Stomach (tissue), 8 donors: ENCODE measurements at regions not wholly inside any gene's neighbourhood (a gene's known extent, or its start where the extent isn't known, plus 50 kb on each side); places are given as distances from the start of the nearest gene placed in this dataset.
"Not testable (repeated sequence)": the region's sequence is repeated elsewhere in the genome, so short reads cannot be mapped to it uniquely, and the experiment has no call there.

Experiments used
- DNase-seq, 2 donors: peaks; one replicate each; pipeline versions ENCODE4 v3.0.0 to v3.0.0-alpha.2; 2013 to 2019
- H3K27ac ChIP-seq, 5 donors: fragments of 200-600 bp in 4 of 5; sonication (generic) in 4 of 5; one replicate each; pipeline ENCODE4 v1.5.1; 2013 to 2019; ENCODE audit warnings: mild to moderate bottlenecking in 1 of 5, moderate library complexity in 1 of 5
- H3K27me3 ChIP-seq, 3 donors: fragments of 200-600 bp; sonication (generic); one replicate each; pipeline ENCODE4 v1.5.1; 2017 to 2019; ENCODE audit warnings: mixed run types in 1 of 3
- H3K36me3 ChIP-seq, 4 donors: fragments of 200-600 bp; sonication (generic); 1 replicate in 3 of 4; 2 replicates in 1 of 4; pipeline ENCODE4 v1.5.1; 2016 to 2019
- H3K4me1 ChIP-seq, 4 donors: fragments of 200-600 bp; sonication (generic); one replicate each; pipeline ENCODE4 v1.5.1; 2016 to 2019
- H3K4me3 ChIP-seq, 4 donors: fragments of 200-600 bp; sonication (generic) in 3 of 4; one replicate each; pipeline ENCODE4 v1.5.1; 2016 to 2019; ENCODE audit warnings: mild to moderate bottlenecking in 1 of 4
- H3K9me3 ChIP-seq, 4 donors: fragments of 200-600 bp; sonication (generic); one replicate each; pipeline ENCODE4 v1.5.1; 2016 to 2019
- CTCF ChIP-seq, 7 experiments: fragments of 450-650 bp in 4 of 7; fragments of 200-600 bp in 3 of 7; sonication (generic) in 3 of 7; IDR thresholded peaks; one replicate each; pipeline ENCODE4 v1.5.1; 2016 to 2019; ENCODE audit warnings: antibody characterized with exemption in 7 of 7, control low read depth in 2 of 7, mild to moderate bottlenecking in 1 of 7
- EP300 ChIP-seq: sonication (generic); formaldehyde crosslinking; IDR thresholded peaks from one replicate; pipeline ENCODE4 v1.6.1; 2017; ENCODE audit warnings: antibody characterized with exemption
- POLR2A ChIP-seq, 4 donors: fragments of 450-650 bp; IDR thresholded peaks; one replicate each; pipeline ENCODE4 v1.6.1; 2016; ENCODE audit warnings: antibody characterized with exemption in 4 of 4, control low read depth in 2 of 4, mild to moderate bottlenecking in 1 of 4, moderate library complexity in 1 of 4
- POLR2AphosphoS5 ChIP-seq, 3 donors: sonication (generic); formaldehyde crosslinking; IDR thresholded peaks; one replicate each; pipeline ENCODE4 v1.6.1; 2016; ENCODE audit warnings: antibody characterized with exemption in 3 of 3
- WGBS, 5 donors: extraction: QIAGEN DNeasy Blood & Tissue Kit in 3 of 5; methylation state at CpG; one replicate each; pipeline versions ENCODE4 v1.1.5 to v1.1.7; 2013 to 2018; 5-methylcytosine and 5-hydroxymethylcytosine counted together
- intact Hi-C: fragments of 100-400 bp; cut with DNase I; formaldehyde crosslinking; loops from one replicate; pipeline ENCODE4 v1.15.1; 2023; ENCODE audit warnings: low total_unique reads
- donor health status: healthy with polysubstance abuse.
- donor health status: Bipolar disorder and iron deficiency.
- donor health status: healthy.

GRCh38 chr2:5019324-5019723 lies 672.9 kb upstream of the SOX11 start:
- TF ChIP-seq POLR2AphosphoS5 (IDR thresholded peaks at IDR 0.05) (no peak), CTCF (IDR thresholded peaks at IDR 0.05) (no peak), POLR2A (IDR thresholded peaks at IDR 0.05) (no peak), EP300 (no peak)
- Histone ChIP-seq H3K4me1 (no peaks in the 10 kb centered on the region), H3K36me3 (no peaks in the 10 kb centered on the region), H3K27ac (no peak overlapping the region), H3K9me3 (peaks cover 3 to 28% (median 13%) of the 10 kb centered on the region in 4 donors), H3K4me3 (no peak overlapping the region), H3K27me3 (no peaks in the 10 kb centered on the region)
- DNase-seq, result no peak
- 69 to 83% (median 74%) methylated on average over 5 of the region's 5 CpGs for WGBS, 5 donors
- intact Hi-C loops, result no loop called here

DNA sequence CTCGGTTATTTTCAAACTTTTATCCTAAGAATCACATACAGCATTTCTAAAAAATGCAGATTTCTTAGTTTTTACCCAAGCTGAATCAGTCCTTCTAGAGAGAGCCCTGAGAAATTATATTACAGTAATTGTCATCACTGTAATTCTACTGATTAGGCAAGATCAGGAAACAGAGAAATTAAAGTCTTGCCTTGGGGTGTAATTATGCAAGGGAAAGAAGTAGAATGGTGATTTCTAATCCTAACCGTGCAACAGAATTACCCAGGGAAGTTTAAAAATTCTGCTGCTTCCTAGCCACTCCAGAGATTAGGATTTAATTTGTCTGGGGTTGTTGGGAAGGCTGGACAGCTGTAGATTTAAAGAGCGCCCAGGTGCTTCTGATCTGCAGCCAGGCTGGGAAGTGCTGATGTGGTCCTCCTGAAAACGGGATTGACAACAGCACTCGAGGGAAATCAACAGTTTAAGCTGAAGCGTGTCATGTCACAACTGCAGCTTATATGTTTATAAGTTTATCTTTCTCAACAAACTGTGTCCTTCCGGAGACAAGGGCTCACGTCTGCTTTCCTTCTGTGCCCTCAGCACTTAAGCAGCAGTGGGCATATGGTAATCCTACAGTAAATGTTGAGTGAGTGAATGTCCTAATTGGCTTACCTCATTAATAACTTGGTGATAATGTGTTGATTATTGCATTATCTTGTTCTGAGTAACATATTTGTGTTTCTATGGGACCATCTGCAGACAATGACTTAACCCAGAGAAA lies 671.9 kb upstream of the SOX11 start:
- intact Hi-C loops, result no loop called here
- DNase-seq, result peak in 1 of 2 donors; percentile 9
- H3K36me3 ChIP-seq, result no peaks in the 10 kb centered on the region
- peaks cover 3 to 33% (median 15%) of the 10 kb centered on the region in 4 donors for H3K9me3 ChIP-seq
- WGBS, 5 donors, result 51 to 63% (median 56%) methylated on average over 8 of the region's 8 CpGs
- H3K27me3 ChIP-seq, result no peaks in the 10 kb centered on the region
- no peaks in the 10 kb centered on the region for H3K4me1 ChIP-seq
- TF ChIP-seq POLR2AphosphoS5 (IDR thresholded peaks at IDR 0.05) (no peak), CTCF (IDR thresholded peaks at IDR 0.05) (no peak), POLR2A (IDR thresholded peaks at IDR 0.05) (no peak), EP300 (no peak)
- H3K27ac ChIP-seq, result no peak overlapping the region
- no peak overlapping the region for H3K4me3 ChIP-seq

GRCh38 chr2:5021136-5021535 lies 671.0 kb upstream of the SOX11 start:
- Histone ChIP-seq H3K27me3 (no peaks in the 10 kb centered on the region), H3K36me3 (no peaks in the 10 kb centered on the region), H3K4me3 (no peak overlapping the region), H3K4me1 (no peaks in the 10 kb centered on the region), H3K27ac (no peak overlapping the region), H3K9me3 (peaks cover 3 to 33% (median 15%) of the 10 kb centered on the region in 4 donors)
- TF ChIP-seq POLR2A (IDR thresholded peaks at IDR 0.05) (no peak), POLR2AphosphoS5 (IDR thresholded peaks at IDR 0.05) (no peak), CTCF (IDR thresholded peaks at IDR 0.05) (no peak), EP300 (no peak)
- 26 to 38% (median 29%) methylated on average over 2 of the region's 2 CpGs for WGBS, 5 donors
- intact Hi-C loops, result no loop called here
- DNase-seq, result no peak

DNA sequence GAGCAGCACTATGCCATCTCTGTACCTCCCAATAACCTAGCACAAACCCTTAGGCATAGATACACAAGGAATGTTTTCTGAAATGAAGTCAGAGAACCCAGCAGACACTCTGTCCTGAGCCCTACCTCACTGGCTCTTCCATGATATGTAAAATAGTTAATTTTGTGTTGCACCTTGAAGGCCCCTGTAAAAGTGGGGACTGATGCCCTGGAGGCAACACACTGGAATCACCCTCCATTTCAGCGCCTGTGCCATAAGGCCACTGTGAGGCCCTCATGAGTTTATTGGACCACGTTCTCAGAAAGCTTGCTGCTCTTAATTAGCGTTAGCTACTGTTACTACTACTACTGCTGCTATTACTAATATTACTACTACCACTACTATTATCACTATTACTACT lies 670.1 kb upstream of the SOX11 start:
- no peaks in the 10 kb centered on the region for H3K27me3 ChIP-seq
- H3K27ac ChIP-seq, result no peak overlapping the region
- peaks cover 3 to 33% (median 18%) of the 10 kb centered on the region in 4 donors for H3K9me3 ChIP-seq
- no peak for DNase-seq
- H3K4me3 ChIP-seq, result no peak overlapping the region
- H3K36me3 ChIP-seq, result no peaks in the 10 kb centered on the region
- no peaks in the 10 kb centered on the region for H3K4me1 ChIP-seq
- no peak for TF ChIP-seq POLR2AphosphoS5 (IDR thresholded peaks at IDR 0.05)
- no peak for TF ChIP-seq CTCF (IDR thresholded peaks at IDR 0.05)
- TF ChIP-seq EP300, result no peak
- TF ChIP-seq POLR2A (IDR thresholded peaks at IDR 0.05), result no peak
- 92 to 99% (median 98%) methylated on average over 3 of the region's 3 CpGs for WGBS, 5 donors
- intact Hi-C loops, result no loop called here

- H3K4me1 ChIP-seq, H3K27me3 ChIP-seq, H3K36me3 ChIP-seq, DNase-seq, intact Hi-C loops, H3K4me3 ChIP-seq, H3K27ac ChIP-seq: not testable (repeated sequence)
- peaks cover 3 to 33% (median 18%) of the 10 kb centered on the region in 4 donors for H3K9me3 ChIP-seq
Measured at GRCh38 chr2:5022708-5023635, 669.2 kb upstream of the SOX11 start.
